ENCODE measurements at regions not wholly inside any gene's neighbourhood (a gene's known extent, or its start where the extent isn't known, plus 50 kb on each side); places are given as distances from the start of the nearest gene placed in this dataset.

DNA sequence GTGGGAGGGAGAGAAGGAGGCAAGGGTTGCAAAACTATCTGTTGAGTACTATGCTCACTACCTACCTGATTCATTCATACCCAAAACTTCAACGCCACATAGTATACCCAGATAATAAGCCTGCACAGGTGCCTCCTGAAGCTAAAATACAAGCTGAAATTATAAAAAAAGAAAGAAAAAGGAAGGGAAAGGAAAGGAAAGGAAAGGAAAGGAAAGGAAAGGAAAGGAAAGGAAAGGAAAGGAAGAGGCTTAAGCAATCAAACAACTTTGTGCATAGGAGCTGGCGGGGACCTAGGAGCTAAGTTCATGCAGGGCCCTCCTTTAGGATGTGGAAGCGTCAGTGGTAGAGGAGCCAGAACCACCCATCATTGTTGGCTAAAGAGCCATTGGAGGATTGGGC, 108.9 kb upstream of the SYNDIG1 start:
- no peak for TF ChIP-seq POLR2A (IDR thresholded peaks at IDR 0.05; ENCODE audit: low read depth)
- TF ChIP-seq, protein P1, sequence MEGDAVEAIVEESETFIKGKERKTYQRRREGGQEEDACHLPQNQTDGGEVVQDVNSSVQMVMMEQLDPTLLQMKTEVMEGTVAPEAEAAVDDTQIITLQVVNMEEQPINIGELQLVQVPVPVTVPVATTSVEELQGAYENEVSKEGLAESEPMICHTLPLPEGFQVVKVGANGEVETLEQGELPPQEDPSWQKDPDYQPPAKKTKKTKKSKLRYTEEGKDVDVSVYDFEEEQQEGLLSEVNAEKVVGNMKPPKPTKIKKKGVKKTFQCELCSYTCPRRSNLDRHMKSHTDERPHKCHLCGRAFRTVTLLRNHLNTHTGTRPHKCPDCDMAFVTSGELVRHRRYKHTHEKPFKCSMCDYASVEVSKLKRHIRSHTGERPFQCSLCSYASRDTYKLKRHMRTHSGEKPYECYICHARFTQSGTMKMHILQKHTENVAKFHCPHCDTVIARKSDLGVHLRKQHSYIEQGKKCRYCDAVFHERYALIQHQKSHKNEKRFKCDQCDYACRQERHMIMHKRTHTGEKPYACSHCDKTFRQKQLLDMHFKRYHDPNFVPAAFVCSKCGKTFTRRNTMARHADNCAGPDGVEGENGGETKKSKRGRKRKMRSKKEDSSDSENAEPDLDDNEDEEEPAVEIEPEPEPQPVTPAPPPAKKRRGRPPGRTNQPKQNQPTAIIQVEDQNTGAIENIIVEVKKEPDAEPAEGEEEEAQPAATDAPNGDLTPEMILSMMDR (IDR thresholded peaks at IDR 0.05), result no peak
- TF ChIP-seq POLR2AphosphoS5 (IDR thresholded peaks at IDR 0.05), result no peak
